ENCODE measurements at regions not wholly inside any gene's neighbourhood (a gene's known extent, or its start where the extent isn't known, plus 50 kb on each side); places are given as distances from the start of the nearest gene placed in this dataset.

GRCh38 chr4:107187091-107187490, 151.0 kb upstream of the DKK2 start:
- DNase-seq (ENCODE audit: extremely low read depth, low read depth, low spot score), result no peak

GRCh38 chr4:107183155-107183774, 147.2 kb upstream of the DKK2 start:
- peak; percentile 29 for DNase-seq (ENCODE audit: extremely low read depth, low read depth, low spot score)

- DNase-seq (ENCODE audit: extremely low read depth, low read depth, low spot score), result no peak
Measured at GRCh38 chr4:107182347-107182746, 146.2 kb upstream of the DKK2 start.

GRCh38 chr4:107166873-107167450, 130.8 kb upstream of the DKK2 start:
- no peak for DNase-seq (ENCODE audit: extremely low read depth, low read depth, low spot score)

GRCh38 chr4:107166181-107166580, 130.1 kb upstream of the DKK2 start:
- DNase-seq (ENCODE audit: extremely low read depth, low read depth, low spot score), result no peak

GRCh38 chr4:107164962-107165475, 128.9 kb upstream of the DKK2 start:
- no peak for DNase-seq (ENCODE audit: extremely low read depth, low read depth, low spot score)

- no peak for DNase-seq (ENCODE audit: extremely low read depth, low read depth, low spot score)
Measured at GRCh38 chr4:107156443-107156842, 120.3 kb upstream of the DKK2 start.

- DNase-seq (ENCODE audit: extremely low read depth, low read depth, low spot score), result no peak
Measured at GRCh38 chr4:107155366-107155765, 119.3 kb upstream of the DKK2 start.

- DNase-seq (ENCODE audit: extremely low read depth, low read depth, low spot score), result no peak
Measured at GRCh38 chr4:107153956-107154355, 117.8 kb upstream of the DKK2 start.

- DNase-seq (ENCODE audit: extremely low read depth, low read depth, low spot score), result no peak
Measured at GRCh38 chr4:107153228-107153627, 117.1 kb upstream of the DKK2 start.

- DNase-seq (ENCODE audit: extremely low read depth, low read depth, low spot score), result no peak
Measured at GRCh38 chr4:107151173-107151572, 115.1 kb upstream of the DKK2 start.

- no peak for DNase-seq (ENCODE audit: extremely low read depth, low read depth, low spot score)
Measured at GRCh38 chr4:107148904-107149303, 112.8 kb upstream of the DKK2 start.

- DNase-seq (ENCODE audit: extremely low read depth, low read depth, low spot score), result no peak
Measured at GRCh38 chr4:107147873-107148272, 111.8 kb upstream of the DKK2 start.

- no peak for DNase-seq (ENCODE audit: extremely low read depth, low read depth, low spot score)
Measured at GRCh38 chr4:107138433-107138832, 102.3 kb upstream of the DKK2 start.

GRCh38 chr4:107133965-107134653, 98.0 kb upstream of the DKK2 start:
- DNase-seq (ENCODE audit: extremely low read depth, low read depth, low spot score), result no peak

- no peak for DNase-seq (ENCODE audit: extremely low read depth, low read depth, low spot score)
Measured at GRCh38 chr4:107131295-107131694, 95.2 kb upstream of the DKK2 start.

GRCh38 chr4:107130157-107130556, 94.0 kb upstream of the DKK2 start:
- DNase-seq (ENCODE audit: extremely low read depth, low read depth, low spot score), result peak; percentile 60

- DNase-seq (ENCODE audit: extremely low read depth, low read depth, low spot score), result no peak
Measured at GRCh38 chr4:107129611-107130010, 93.5 kb upstream of the DKK2 start.

- DNase-seq (ENCODE audit: extremely low read depth, low read depth, low spot score), result no peak
Measured at GRCh38 chr4:107129076-107129475, 93.0 kb upstream of the DKK2 start.

- DNase-seq (ENCODE audit: extremely low read depth, low read depth, low spot score), result no peak
Measured at GRCh38 chr4:107128116-107128515, 92.0 kb upstream of the DKK2 start.

- DNase-seq (ENCODE audit: extremely low read depth, low read depth, low spot score), result no peak
Measured at GRCh38 chr4:107125496-107125895, 89.4 kb upstream of the DKK2 start.

GRCh38 chr4:107122736-107123135, 86.6 kb upstream of the DKK2 start:
- DNase-seq (ENCODE audit: extremely low read depth, low read depth, low spot score), result no peak

Data from glomerular endothelial cell (primary cell).